Thyroid gland (tissue), 4 donors: ENCODE measurements at regions not wholly inside any gene's neighbourhood (a gene's known extent, or its start where the extent isn't known, plus 50 kb on each side); places are given as distances from the start of the nearest gene placed in this dataset.

ENCODE experiments used
- DNase-seq, 2 donors: peaks; one replicate each; pipeline ENCODE4 v3.0.0-alpha.2; 2019
- H3K27ac ChIP-seq, 3 donors: fragments of 200-600 bp; sonication (generic); 1 replicate in 2 of 3; 2 replicates in 1 of 3; pipeline ENCODE4 v1.5.1; 2016 to 2019; ENCODE audit warnings: mild to moderate bottlenecking in 1 of 3, moderate library complexity in 1 of 3
- H3K27me3 ChIP-seq: fragments of 200-600 bp; sonication (generic); one replicate; pipeline ENCODE4 v1.5.1; 2019
- H3K36me3 ChIP-seq, 2 donors: fragments of 200-600 bp; sonication (generic); one replicate each; pipeline ENCODE4 v1.5.1; 2016 to 2019
- H3K4me1 ChIP-seq, 2 donors: fragments of 200-600 bp; sonication (generic); one replicate each; pipeline ENCODE4 v1.5.1; 2017 to 2019
- H3K4me3 ChIP-seq, 3 donors: fragments of 200-600 bp; sonication (generic); replicated peaks in 1 of 3; 1 replicate in 2 of 3; 2 replicates in 1 of 3; pipeline ENCODE4 v1.5.1; 2016; ENCODE audit warnings: mild to moderate bottlenecking in 1 of 3
- H3K9me3 ChIP-seq: fragments of 200-600 bp; sonication (generic); one replicate; pipeline ENCODE4 v1.5.1; 2017
- POLR2A ChIP-seq, 2 donors: fragments of 450-650 bp; IDR thresholded peaks; one replicate each; pipeline ENCODE4 v1.6.1; 2017; ENCODE audit warnings: antibody characterized with exemption in 2 of 2, mild to moderate bottlenecking in 2 of 2, moderate library complexity in 1 of 2
- WGBS, 2 donors: methylation state at CpG; one replicate each; pipeline ENCODE4 v1.1.5; 2017; 5-methylcytosine and 5-hydroxymethylcytosine counted together
- intact Hi-C: fragments of 100-400 bp; cut with DNase I; formaldehyde crosslinking; loops from one replicate; pipeline ENCODE4 v1.15.1; 2023
- TF ChIP-seq, protein P1 (sequence below), 6 experiments: fragments of 200-600 bp in 3 of 6; fragments of 450-650 bp in 3 of 6; sonication (generic) in 3 of 6; IDR thresholded peaks; one replicate each; pipeline ENCODE4 v1.5.1; 2016 to 2019; ENCODE audit warnings: antibody characterized with exemption in 6 of 6, mild to moderate bottlenecking in 2 of 6, inconsistent platforms in 1 of 6, moderate library complexity in 1 of 6

DNA sequence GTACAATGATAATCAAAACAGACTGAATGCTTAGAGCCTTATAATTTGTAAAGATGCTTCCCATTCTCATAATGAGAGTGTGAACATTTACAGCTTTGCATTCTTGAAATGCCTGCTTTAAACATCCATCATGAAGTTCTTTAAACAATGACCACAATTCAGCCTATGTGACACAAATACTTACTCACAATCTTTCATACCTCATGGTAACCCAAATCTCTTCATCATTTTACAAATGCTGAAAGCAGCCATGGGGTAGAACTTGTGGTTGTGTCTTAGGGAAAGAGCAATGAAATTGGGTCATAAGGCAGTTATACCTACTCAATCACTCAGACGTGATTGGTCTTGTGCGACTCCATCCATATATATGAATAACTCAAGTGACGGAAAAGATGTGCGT is 140.7 kb downstream of the RND3 start:
- intact Hi-C loops: no loop called here

DNA sequence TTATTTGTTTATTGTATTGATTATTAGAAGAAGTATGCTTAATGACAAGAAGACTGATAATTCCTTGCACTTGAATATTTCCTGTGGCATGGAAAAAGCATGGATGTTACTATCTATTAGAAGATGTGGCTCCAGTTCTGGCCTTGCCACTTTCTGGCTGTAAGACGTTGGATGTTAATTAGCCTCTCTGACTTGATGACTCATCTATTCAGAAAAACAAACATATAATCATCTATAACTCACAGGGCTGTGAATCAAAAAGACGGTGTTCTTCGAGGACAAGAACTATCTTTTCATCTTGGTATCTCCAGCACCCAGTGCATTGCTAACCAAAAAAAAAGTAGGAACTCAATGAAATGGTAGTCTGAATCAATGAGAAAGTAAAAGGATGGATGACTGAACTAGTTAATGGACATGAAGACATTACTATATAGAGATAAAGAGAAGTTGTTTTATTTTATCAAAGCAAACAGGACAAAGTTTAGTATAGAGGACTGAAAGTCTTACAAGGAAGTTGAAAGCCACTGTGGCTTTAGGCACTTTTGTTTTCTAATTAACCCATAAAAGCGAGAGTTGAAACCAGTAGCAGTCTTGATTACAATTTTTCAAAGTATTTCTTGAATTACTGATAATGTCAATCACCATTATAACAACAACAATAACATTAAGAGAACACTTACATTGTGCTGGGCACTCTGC is 145.3 kb downstream of the RND3 start:
- TF ChIP-seq POLR2A (IDR thresholded peaks at IDR 0.05): no peak
- TF ChIP-seq, protein P1, sequence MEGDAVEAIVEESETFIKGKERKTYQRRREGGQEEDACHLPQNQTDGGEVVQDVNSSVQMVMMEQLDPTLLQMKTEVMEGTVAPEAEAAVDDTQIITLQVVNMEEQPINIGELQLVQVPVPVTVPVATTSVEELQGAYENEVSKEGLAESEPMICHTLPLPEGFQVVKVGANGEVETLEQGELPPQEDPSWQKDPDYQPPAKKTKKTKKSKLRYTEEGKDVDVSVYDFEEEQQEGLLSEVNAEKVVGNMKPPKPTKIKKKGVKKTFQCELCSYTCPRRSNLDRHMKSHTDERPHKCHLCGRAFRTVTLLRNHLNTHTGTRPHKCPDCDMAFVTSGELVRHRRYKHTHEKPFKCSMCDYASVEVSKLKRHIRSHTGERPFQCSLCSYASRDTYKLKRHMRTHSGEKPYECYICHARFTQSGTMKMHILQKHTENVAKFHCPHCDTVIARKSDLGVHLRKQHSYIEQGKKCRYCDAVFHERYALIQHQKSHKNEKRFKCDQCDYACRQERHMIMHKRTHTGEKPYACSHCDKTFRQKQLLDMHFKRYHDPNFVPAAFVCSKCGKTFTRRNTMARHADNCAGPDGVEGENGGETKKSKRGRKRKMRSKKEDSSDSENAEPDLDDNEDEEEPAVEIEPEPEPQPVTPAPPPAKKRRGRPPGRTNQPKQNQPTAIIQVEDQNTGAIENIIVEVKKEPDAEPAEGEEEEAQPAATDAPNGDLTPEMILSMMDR (IDR thresholded peaks at IDR 0.05): no peak
- no peak for DNase-seq
- H3K27me3 ChIP-seq: no peaks in the 10 kb centered on the region
- no peaks in the 10 kb centered on the region for H3K4me1 ChIP-seq
- H3K4me3 ChIP-seq: no peak overlapping the region
- H3K36me3 ChIP-seq: no peaks in the 10 kb centered on the region
- no peaks in the 10 kb centered on the region for H3K9me3 ChIP-seq
- 83 to 91% methylated on average over 4 of the region's 4 CpGs for WGBS, 2 donors
- intact Hi-C loops: no loop called here
- no peak overlapping the region for H3K27ac ChIP-seq

More for the DNA sequence above, 140.7 kb downstream of the RND3 start:
- Histone ChIP-seq H3K27ac (no peak overlapping the region), H3K27me3 (no peaks in the 10 kb centered on the region), H3K36me3 (no peaks in the 10 kb centered on the region), H3K9me3 (no peaks in the 10 kb centered on the region), H3K4me1 (no peaks in the 10 kb centered on the region), H3K4me3 (no peak overlapping the region)
- 95 to 97% methylated on average over 4 of the region's 4 CpGs for WGBS, 2 donors
- TF ChIP-seq POLR2A (IDR thresholded peaks at IDR 0.05): no peak
- TF ChIP-seq, protein P1 (IDR thresholded peaks at IDR 0.05): no peak
- no peak for DNase-seq

DNA sequence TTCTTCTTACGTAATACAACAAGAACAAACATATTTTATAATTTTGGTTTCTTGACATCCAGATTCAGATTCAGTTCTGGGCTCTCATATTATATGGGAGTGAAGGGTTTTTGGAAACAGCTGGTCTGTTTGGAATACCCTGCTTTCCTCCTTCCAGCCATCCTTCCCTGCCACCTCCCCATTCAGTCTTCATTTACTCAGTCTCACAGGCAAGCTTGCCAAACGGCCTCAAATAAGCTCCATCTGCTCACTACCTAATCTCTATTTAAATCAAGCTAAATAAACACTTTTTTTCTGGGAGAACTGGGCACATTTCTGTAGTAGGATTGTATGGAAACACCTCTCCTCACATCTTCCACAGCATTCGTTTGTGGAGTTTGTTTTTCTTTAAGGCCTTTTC is 147.5 kb downstream of the RND3 start:
- no peaks in the 10 kb centered on the region for H3K36me3 ChIP-seq
- H3K27ac ChIP-seq: no peak overlapping the region
- no peaks in the 10 kb centered on the region for H3K4me1 ChIP-seq
- intact Hi-C loops: no loop called here
- no peaks in the 10 kb centered on the region for H3K27me3 ChIP-seq
- 46 to 59% methylated on average over 3 of the region's 3 CpGs for WGBS, 2 donors
- no peaks in the 10 kb centered on the region for H3K9me3 ChIP-seq
- no peak for TF ChIP-seq POLR2A (IDR thresholded peaks at IDR 0.05)
- TF ChIP-seq, protein P1 (IDR thresholded peaks at IDR 0.05): no peak
- no peak overlapping the region for H3K4me3 ChIP-seq
- DNase-seq: no peak

DNA sequence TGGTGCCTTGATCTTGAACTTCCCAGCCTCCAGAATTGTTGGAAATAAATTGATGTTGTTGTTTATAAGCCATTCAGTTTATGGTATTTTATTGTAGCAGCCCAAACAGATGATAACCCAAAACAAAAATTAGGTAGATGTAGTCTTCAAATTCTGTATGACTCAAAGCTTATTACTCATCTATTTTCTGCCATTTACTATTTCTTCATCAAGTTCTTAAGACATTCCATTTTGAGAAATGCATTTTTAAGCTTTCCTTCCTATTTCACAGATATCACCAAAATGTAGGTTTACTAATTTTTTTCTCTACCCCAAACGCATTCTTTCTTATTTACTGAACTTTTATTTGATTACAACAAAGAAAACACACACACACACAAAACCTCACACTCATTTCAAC is 148.2 kb downstream of the RND3 start:
- intact Hi-C loops: no loop called here
- Histone ChIP-seq H3K4me1 (no peaks in the 10 kb centered on the region), H3K4me3 (no peak overlapping the region), H3K36me3 (no peaks in the 10 kb centered on the region), H3K9me3 (no peaks in the 10 kb centered on the region), H3K27ac (no peak overlapping the region), H3K27me3 (no peaks in the 10 kb centered on the region)
- TF ChIP-seq POLR2A (IDR thresholded peaks at IDR 0.05): no peak
- TF ChIP-seq, protein P1 (IDR thresholded peaks at IDR 0.05): no peak
- 88 to 90% methylated on average over 1 of the region's 1 CpG for whole genome bisulfite sequencing, 2 donors
- DNase-seq: no peak

DNA sequence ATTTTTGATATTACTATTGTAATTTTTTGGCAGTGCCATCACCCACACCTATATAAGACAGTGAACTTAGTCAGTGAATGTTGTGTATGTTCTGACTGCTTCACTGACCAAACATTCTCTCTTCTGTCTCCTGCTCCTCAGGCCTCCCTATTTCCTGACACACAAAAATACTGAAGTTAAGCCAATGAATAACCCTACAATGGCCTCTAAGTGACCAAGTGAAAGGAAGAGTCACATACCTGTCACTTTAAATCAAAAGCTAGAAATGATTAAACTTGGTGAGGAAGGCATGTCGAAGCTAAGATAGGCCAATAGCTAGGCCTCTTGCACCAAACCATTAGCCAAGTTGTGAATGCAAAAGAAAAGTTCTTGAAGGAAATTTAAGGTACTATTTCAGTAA is 151.9 kb downstream of the RND3 start:
- Histone ChIP-seq H3K36me3 (no peaks in the 10 kb centered on the region), H3K27ac (no peak overlapping the region), H3K27me3 (no peaks in the 10 kb centered on the region), H3K4me3 (no peak overlapping the region), H3K9me3 (no peaks in the 10 kb centered on the region), H3K4me1 (no peaks in the 10 kb centered on the region)
- 88 to 90% methylated on average over 1 of the region's 1 CpG for WGBS, 2 donors
- DNase-seq: no peak
- intact Hi-C loops: no loop called here
- TF ChIP-seq, protein P1 (IDR thresholded peaks at IDR 0.05): no peak
- TF ChIP-seq POLR2A (IDR thresholded peaks at IDR 0.05): no peak
